WERI-Rb-1 (cell line): ENCODE measurements at regions not wholly inside any gene's neighbourhood (a gene's known extent, or its start where the extent isn't known, plus 50 kb on each side); places are given as distances from the start of the nearest gene placed in this dataset.

Experiments
- DNase-seq: peaks from one replicate; pipeline ENCODE4 v3.0.0-alpha.2; 2020
- H3K27ac ChIP-seq: fragments of 250-450 bp; sonication (Bioruptor Pico); 2 replicates; pipeline ENCODE4 v1.5.1; 2020; ENCODE audit warnings: mild to moderate bottlenecking, moderate library complexity
- H3K27me3 ChIP-seq: fragments of 250-450 bp; sonication (Bioruptor Pico); 2 replicates; pipeline ENCODE4 v1.5.1; 2021; ENCODE audit warnings: mild to moderate bottlenecking, low read depth, moderate library complexity; ENCODE audit not compliant: insufficient read depth, severe bottlenecking
- H3K36me3 ChIP-seq: fragments of 250-450 bp; sonication (Bioruptor Pico); 2 replicates; pipeline ENCODE4 v1.5.1; 2020; ENCODE audit warnings: mild to moderate bottlenecking, moderate library complexity
- H3K4me3 ChIP-seq: 2 replicates; pipeline ENCODE4 v1.5.1; 2011; ENCODE audit warnings: low read depth, mild to moderate bottlenecking, control low read depth, low read length
- H3K9me3 ChIP-seq: fragments of 250-450 bp; sonication (Bioruptor Pico); 2 replicates; pipeline ENCODE4 v1.5.1; 2021; ENCODE audit warnings: mild to moderate bottlenecking, moderate library complexity; ENCODE audit not compliant: severe bottlenecking
- CTCF ChIP-seq: IDR thresholded peaks from 2 replicates; pipeline ENCODE4 v1.5.1; 2011; ENCODE audit warnings: low read depth, mild to moderate bottlenecking, control low read depth, inconsistent platforms, low read length

- Histone ChIP-seq H3K36me3 (no peaks in the 10 kb centered on the region), H3K27ac (no peak overlapping the region), H3K27me3 (no peaks in the 10 kb centered on the region), H3K4me3 (no peak overlapping the region), H3K9me3 (no peaks in the 10 kb centered on the region)
- no peak for TF ChIP-seq CTCF
- DNase-seq = no peak
Measured at GRCh38 chr10:131586958-131587357, 275.4 kb upstream of the TCERG1L start.

- no peak for TF ChIP-seq CTCF
- Histone ChIP-seq H3K27me3 (no peaks in the 10 kb centered on the region), H3K4me3 (no peak overlapping the region), H3K9me3 (no peaks in the 10 kb centered on the region), H3K27ac (no peak overlapping the region), H3K36me3 (no peaks in the 10 kb centered on the region)
- no peak for DNase-seq
Measured at GRCh38 chr10:131587976-131588680, 276.6 kb upstream of the TCERG1L start.

- H3K27me3 ChIP-seq = no peaks in the 10 kb centered on the region
- no peak overlapping the region for H3K27ac ChIP-seq
- no peaks in the 10 kb centered on the region for H3K36me3 ChIP-seq
- H3K9me3 ChIP-seq = no peaks in the 10 kb centered on the region
- DNase-seq = no peak
- no peak for TF ChIP-seq CTCF
- no peak overlapping the region for H3K4me3 ChIP-seq
Measured at GRCh38 chr10:131588704-131589220, 277.2 kb upstream of the TCERG1L start.

GRCh38 chr10:131590567-131590966, 279.0 kb upstream of the TCERG1L start:
- no peak overlapping the region for H3K4me3 ChIP-seq
- no peaks in the 10 kb centered on the region for H3K27me3 ChIP-seq
- H3K9me3 ChIP-seq = no peaks in the 10 kb centered on the region
- H3K36me3 ChIP-seq = no peaks in the 10 kb centered on the region
- no peak for TF ChIP-seq CTCF
- no peak overlapping the region for H3K27ac ChIP-seq
- DNase-seq = no peak

GRCh38 chr10:131591936-131592335, 280.4 kb upstream of the TCERG1L start:
- Histone ChIP-seq H3K36me3 (no peaks in the 10 kb centered on the region), H3K9me3 (no peaks in the 10 kb centered on the region), H3K27me3 (no peaks in the 10 kb centered on the region), H3K27ac (no peak overlapping the region), H3K4me3 (no peak overlapping the region)
- TF ChIP-seq CTCF = no peak
- DNase-seq = no peak

GRCh38 chr10:131609176-131609575, 291.6 kb upstream of the PPP2R2D start:
- Histone ChIP-seq H3K4me3 (no peak overlapping the region), H3K9me3 (peaks cover 4% of the 10 kb centered on the region), H3K36me3 (no peaks in the 10 kb centered on the region), H3K27ac (no peak overlapping the region), H3K27me3 (no peaks in the 10 kb centered on the region)
- no peak for TF ChIP-seq CTCF
- DNase-seq = no peak
